OCI-LY1 (cell line): ENCODE measurements at regions not wholly inside any gene's neighbourhood (a gene's known extent, or its start where the extent isn't known, plus 50 kb on each side); places are given as distances from the start of the nearest gene placed in this dataset.

Experiments
- EZH2 ChIP-seq: fragments of 200-600 bp; sonication (generic), shearing (Covaris generic); IDR thresholded peaks from 2 replicates; pipeline ENCODE4 v1.8.0; 2017; ENCODE audit warnings: borderline replicate concordance, mixed run types, mild to moderate bottlenecking, antibody characterized with exemption, low read length, moderate library complexity, mixed read lengths
- TF ChIP-seq, protein P1 (sequence below): fragments of 200-600 bp; sonication (generic), shearing (Covaris generic); IDR thresholded peaks from 2 replicates; pipeline ENCODE4 v1.5.1; 2017; ENCODE audit warnings: mild to moderate bottlenecking, antibody characterized with exemption, low read length, moderate library complexity, mixed read lengths

DNA sequence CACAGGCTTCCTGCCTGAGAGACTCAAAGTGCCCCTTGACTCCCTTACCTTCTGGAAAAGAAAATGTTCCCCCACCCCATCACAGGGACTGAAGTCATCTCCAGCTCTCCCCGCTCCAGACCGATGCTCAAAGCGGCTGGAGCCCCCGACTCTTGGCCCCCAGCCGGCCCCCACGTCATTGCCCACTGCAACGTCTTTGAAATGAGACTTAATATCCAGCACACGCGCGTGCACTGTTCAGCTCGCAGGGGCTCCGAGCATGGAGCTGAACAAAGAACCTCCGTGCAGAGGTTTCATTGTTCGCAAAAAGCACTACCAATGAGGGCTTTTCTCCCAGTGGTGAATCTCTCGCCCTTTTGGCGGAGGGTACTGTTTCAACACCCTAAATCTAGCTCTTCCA lies 313.4 kb upstream of the SORL1-AS1 start:
- TF ChIP-seq, protein P1, sequence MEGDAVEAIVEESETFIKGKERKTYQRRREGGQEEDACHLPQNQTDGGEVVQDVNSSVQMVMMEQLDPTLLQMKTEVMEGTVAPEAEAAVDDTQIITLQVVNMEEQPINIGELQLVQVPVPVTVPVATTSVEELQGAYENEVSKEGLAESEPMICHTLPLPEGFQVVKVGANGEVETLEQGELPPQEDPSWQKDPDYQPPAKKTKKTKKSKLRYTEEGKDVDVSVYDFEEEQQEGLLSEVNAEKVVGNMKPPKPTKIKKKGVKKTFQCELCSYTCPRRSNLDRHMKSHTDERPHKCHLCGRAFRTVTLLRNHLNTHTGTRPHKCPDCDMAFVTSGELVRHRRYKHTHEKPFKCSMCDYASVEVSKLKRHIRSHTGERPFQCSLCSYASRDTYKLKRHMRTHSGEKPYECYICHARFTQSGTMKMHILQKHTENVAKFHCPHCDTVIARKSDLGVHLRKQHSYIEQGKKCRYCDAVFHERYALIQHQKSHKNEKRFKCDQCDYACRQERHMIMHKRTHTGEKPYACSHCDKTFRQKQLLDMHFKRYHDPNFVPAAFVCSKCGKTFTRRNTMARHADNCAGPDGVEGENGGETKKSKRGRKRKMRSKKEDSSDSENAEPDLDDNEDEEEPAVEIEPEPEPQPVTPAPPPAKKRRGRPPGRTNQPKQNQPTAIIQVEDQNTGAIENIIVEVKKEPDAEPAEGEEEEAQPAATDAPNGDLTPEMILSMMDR, result no peak
- TF ChIP-seq EZH2, result no peak
